MM.1S (cell line): ENCODE measurements at regions not wholly inside any gene's neighbourhood (a gene's known extent, or its start where the extent isn't known, plus 50 kb on each side); places are given as distances from the start of the nearest gene placed in this dataset.

Source experiments
- DNase-seq: peaks from one replicate; pipeline ENCODE4 v3.0.0-alpha.2; 2015
- H2AFZ ChIP-seq: fragments of 300-600 bp; sonication (generic); 2 replicates; pipeline ENCODE4 v1.6.0; 2016; ENCODE audit warnings: antibody characterized with exemption, low read length
- H3F3A ChIP-seq: fragments of 300-600 bp; sonication (generic); 2 replicates; pipeline ENCODE4 v1.6.1; 2016; ENCODE audit warnings: mild to moderate bottlenecking, antibody characterized with exemption, low read length, moderate library complexity, mixed read lengths; ENCODE audit not compliant: insufficient read depth
- H3K27ac ChIP-seq: fragments of 300-600 bp; sonication (generic); 2 replicates; pipeline ENCODE4 v1.5.1; 2016; ENCODE audit warnings: mild to moderate bottlenecking, low read length
- H3K27me3 ChIP-seq: fragments of 300-600 bp; sonication (generic); replicated peaks from 2 replicates; pipeline ENCODE4 v1.6.0; 2016; ENCODE audit warnings: low read length; ENCODE audit not compliant: insufficient read depth
- H3K36me3 ChIP-seq: fragments of 300-600 bp; sonication (generic); replicated peaks from 2 replicates; pipeline ENCODE4 v1.6.1; 2016; ENCODE audit warnings: mild to moderate bottlenecking, low read length, mixed read lengths; ENCODE audit not compliant: insufficient read depth
- H3K4me1 ChIP-seq: fragments of 300-600 bp; sonication (generic); 2 replicates; pipeline ENCODE4 v1.6.1; 2016; ENCODE audit warnings: low read length, mixed read lengths
- H3K4me2 ChIP-seq: fragments of 300-600 bp; sonication (generic); 2 replicates; pipeline ENCODE4 v1.6.0; 2016; ENCODE audit warnings: low read depth, low read length
- H3K4me3 ChIP-seq: fragments of 300-600 bp; sonication (generic); 2 replicates; pipeline ENCODE4 v1.5.1; 2016; ENCODE audit warnings: low read length, mixed read lengths
- H3K79me2 ChIP-seq: fragments of 300-600 bp; sonication (generic); 2 replicates; pipeline ENCODE4 v1.6.1; 2016; ENCODE audit warnings: mixed run types, low read length, mixed read lengths
- H3K9ac ChIP-seq: fragments of 300-600 bp; sonication (generic); 2 replicates; pipeline ENCODE4 v1.6.1; 2016; ENCODE audit warnings: low read length, mixed read lengths
- H3K9me2 ChIP-seq: fragments of 300-600 bp; sonication (generic); replicated peaks from 2 replicates; pipeline ENCODE4 v1.6.1; 2016; ENCODE audit warnings: mild to moderate bottlenecking, low read length, mixed read lengths; ENCODE audit not compliant: insufficient read depth
- H3K9me3 ChIP-seq: fragments of 300-600 bp; sonication (generic); replicated peaks from 2 replicates; pipeline ENCODE4 v1.6.1; 2016; ENCODE audit warnings: mild to moderate bottlenecking, low read length, mixed read lengths; ENCODE audit not compliant: insufficient read depth
- H4K20me1 ChIP-seq: fragments of 300-600 bp; sonication (generic); 2 replicates; pipeline ENCODE4 v1.6.1; 2016; ENCODE audit warnings: mild to moderate bottlenecking, low read length, moderate library complexity, mixed read lengths; ENCODE audit not compliant: insufficient read depth
- CTCF ChIP-seq: fragments of 300-600 bp; sonication (generic); IDR thresholded peaks from 2 replicates; pipeline ENCODE4 v1.5.1; 2016; ENCODE audit warnings: antibody characterized with exemption, low read length, mixed read lengths
- EZH2 ChIP-seq: fragments of 300-600 bp; sonication (generic); optimal IDR thresholded peaks from 2 replicates; pipeline ENCODE3; 2017; ENCODE audit warnings: low read depth, mild to moderate bottlenecking, antibody characterized with exemption, low read length, mixed read lengths
- EZH2phosphoT487 ChIP-seq: fragments of 300-600 bp; sonication (generic); IDR thresholded peaks from 2 replicates; pipeline ENCODE4 v1.6.1; 2018; ENCODE audit warnings: antibody characterized with exemption, low read length

DNA sequence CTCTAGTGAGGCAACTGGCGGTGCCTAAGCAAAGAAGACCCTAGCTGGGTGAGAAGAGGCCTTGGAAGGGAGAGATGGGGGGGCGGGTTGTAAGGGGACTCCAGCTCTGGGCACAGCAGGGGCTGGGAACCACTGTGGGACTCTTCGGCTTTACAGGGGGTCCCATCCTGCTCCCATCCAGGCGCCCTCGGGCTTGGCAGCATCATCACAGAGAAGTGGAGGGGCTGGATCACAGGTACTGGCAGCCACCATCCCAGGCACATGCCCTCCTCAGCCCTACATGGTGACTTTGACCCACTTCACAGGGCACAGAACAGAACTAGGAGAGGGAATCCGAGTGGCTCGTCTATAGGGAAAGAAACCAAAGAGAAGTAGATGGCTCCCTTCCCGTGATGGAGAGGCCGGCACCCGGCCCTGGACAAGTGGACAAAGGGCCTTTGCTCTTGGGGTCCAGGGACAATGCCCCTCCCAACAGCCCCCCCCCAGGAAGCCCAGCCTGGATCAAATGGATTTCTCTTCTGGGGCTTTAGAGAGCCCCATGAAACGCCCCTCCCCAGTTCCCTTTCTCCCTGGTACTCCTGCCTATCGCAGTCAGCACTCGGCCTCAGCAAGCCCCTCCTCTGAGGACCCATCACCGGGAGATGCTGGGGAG is 54.0 kb upstream of the ECE1 start:
- Histone ChIP-seq H3K27ac (no peak overlapping the region), H3K4me1 (peaks cover 23% of the 10 kb centered on the region)

GRCh38 chr1:21342961-21343838 is 52.9 kb upstream of the ECE1 start:
- H4K20me1 ChIP-seq: 0 out of 2 replicates have a peak, but pooled peaks cover 10% of the 10 kb centered on the region
- no peak overlapping the region for H3K9ac ChIP-seq
- H2AFZ ChIP-seq: no peak overlapping the region
- peaks cover 23% of the 10 kb centered on the region for H3K4me1 ChIP-seq
- no peaks in the 10 kb centered on the region for H3K9me2 ChIP-seq
- H3K36me3 ChIP-seq: no peaks in the 10 kb centered on the region
- peaks cover 66% of the 10 kb centered on the region for H3K79me2 ChIP-seq
- H3K27me3 ChIP-seq: no peaks in the 10 kb centered on the region
- TF ChIP-seq EZH2phosphoT487: no peak
- no peak for TF ChIP-seq CTCF
- no peak for TF ChIP-seq EZH2
- H3K27ac ChIP-seq: no peak overlapping the region
- H3F3A ChIP-seq: peaks cover 8% of the 10 kb centered on the region
- H3K9me3 ChIP-seq: no peaks in the 10 kb centered on the region
- no peak overlapping the region for H3K4me3 ChIP-seq
- peak; percentile 23 for DNase-seq
- peak overlapping the region; percentile 88 for H3K4me2 ChIP-seq

More for the DNA sequence above, 54.0 kb upstream of the ECE1 start:
- DNase-seq: no peak
- TF ChIP-seq EZH2 (no peak), EZH2phosphoT487 (no peak), CTCF (no peak)
- peak overlapping the region; percentile 71; the same call in 1 of the 2 replicates for H3K9ac ChIP-seq
- H3K9me3 ChIP-seq: no peaks in the 10 kb centered on the region
- H3K4me3 ChIP-seq: peak overlapping the region; percentile 86
- H4K20me1 ChIP-seq: 0 out of 2 replicates have a peak, but pooled peaks cover 10% of the 10 kb centered on the region
- H3K9me2 ChIP-seq: no peaks in the 10 kb centered on the region
- peak overlapping the region; percentile 88 for H3K4me2 ChIP-seq
- no peaks in the 10 kb centered on the region for H3K36me3 ChIP-seq
- H2AFZ ChIP-seq: 0 out of 2 replicates have a peak overlapping the region, but pooled peaks have one; percentile 66
- H3K27me3 ChIP-seq: no peaks in the 10 kb centered on the region
- H3K79me2 ChIP-seq: peaks cover 56% of the 10 kb centered on the region
- H3F3A ChIP-seq: peaks cover 8% of the 10 kb centered on the region

DNA sequence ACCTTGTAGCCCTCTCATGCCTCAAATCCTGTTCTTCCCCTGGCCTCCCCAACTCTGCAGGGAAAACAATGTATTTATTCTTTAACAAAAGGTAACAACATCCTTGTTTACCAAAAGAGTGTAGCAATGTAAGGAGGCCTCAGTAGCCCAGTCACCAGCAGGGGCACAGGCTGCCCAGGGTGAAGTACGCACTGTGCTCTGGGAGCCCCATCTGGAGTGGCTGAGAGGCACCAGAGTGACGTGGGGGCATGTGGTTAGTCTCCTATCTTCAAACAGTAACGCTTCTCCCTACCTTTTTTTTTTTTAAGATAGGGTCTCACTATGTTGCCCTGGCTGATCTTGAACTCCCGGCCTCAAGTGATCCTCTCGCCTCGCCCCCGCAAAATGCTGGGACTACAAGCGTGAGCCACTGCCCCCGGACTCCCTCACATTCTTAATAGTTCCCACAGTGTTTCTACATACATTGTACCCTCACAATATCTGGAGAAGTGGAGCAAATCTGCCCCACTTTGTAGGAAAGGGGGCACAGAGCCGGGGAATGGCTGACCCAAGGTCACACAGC is 51.3 kb upstream of the ECE1 start:
- Histone ChIP-seq H3K4me3 (no peak overlapping the region), H3K79me2 (peaks cover 81% of the 10 kb centered on the region), H4K20me1 (0 out of 2 replicates have a peak, but pooled peaks cover 10% of the 10 kb centered on the region), H3K4me1 (peaks cover 19% of the 10 kb centered on the region), H3K27ac (no peak overlapping the region), H3F3A (peaks cover 8% of the 10 kb centered on the region), H3K27me3 (no peaks in the 10 kb centered on the region), H3K4me2 (no peak overlapping the region), H3K9me2 (no peaks in the 10 kb centered on the region), H3K36me3 (no peaks in the 10 kb centered on the region), H3K9ac (no peak overlapping the region), H2AFZ (no peak overlapping the region), H3K9me3 (no peaks in the 10 kb centered on the region)
- TF ChIP-seq CTCF (no peak), EZH2phosphoT487 (no peak), EZH2 (no peak)
- no peak for DNase-seq
